HG03066 (cell line): ENCODE measurements at regions not wholly inside any gene's neighbourhood (a gene's known extent, or its start where the extent isn't known, plus 50 kb on each side); places are given as distances from the start of the nearest gene placed in this dataset.

Experiments used
- ATAC-seq: cut with Tn5 transposase; IDR thresholded peaks from one replicate; pipeline ENCODE4 v1.9.1; 2021; ENCODE audit warnings: low read depth; ENCODE audit not compliant: unreplicated experiment

DNA sequence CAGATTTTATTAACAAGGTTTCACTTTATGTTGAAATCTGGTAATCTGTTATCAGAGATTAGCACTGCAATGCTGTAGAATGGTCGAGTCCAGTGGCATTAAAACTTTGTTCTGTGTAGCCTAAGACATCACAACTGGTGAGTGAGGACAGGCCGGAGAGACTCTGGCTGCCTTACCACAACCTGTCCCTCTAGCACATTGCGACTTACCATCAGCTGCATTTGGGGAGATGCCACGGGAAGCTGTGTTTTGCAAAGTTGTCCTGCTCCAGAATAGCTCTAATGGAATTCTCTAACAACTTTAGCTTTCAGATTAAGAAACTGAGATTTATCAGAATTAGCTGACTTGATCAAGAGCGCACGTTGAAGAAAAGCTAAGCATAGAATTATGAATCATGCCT is 493.3 kb downstream of the MAFB start:
- no peak for ATAC-seq

DNA sequence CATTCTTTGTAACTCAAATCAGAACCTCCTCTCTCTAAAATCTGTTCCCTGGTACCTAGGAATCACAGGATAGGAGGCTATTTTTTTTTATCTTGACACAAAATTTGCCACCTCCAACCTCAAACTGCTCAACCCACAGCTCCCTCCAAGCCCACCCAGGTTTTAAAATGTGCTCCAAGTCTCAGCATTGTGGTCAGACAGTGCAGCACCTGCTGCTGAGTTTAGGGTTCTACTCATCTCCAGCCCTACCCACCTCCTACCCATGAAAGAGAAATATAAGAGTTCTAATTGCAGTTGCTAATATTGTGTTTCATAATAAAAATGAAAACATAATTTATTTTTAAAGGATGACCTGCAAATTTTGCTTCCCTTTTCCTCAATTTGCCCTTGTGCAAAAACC is 496.5 kb downstream of the MAFB start:
- ATAC-seq = no peak

DNA sequence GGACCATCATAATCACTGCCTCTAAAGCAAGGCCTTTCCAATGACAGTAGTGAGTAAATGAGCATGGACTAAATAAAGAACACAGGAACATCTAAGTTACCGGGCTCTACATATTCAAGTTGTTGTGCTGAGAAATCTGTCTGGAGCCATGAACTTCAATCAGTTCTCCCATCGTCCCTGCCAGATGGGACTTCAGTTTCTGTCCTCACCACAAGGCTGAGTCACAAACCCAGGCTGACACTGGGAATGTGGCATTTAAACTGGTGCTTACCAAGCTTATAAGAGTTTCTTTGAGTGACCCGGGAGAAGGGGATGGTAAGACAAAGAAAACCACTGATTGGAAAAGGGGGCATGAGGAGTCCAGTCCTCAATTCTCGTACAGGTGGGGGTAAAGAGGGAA is 497.0 kb downstream of the MAFB start:
- no peak for ATAC-seq

DNA sequence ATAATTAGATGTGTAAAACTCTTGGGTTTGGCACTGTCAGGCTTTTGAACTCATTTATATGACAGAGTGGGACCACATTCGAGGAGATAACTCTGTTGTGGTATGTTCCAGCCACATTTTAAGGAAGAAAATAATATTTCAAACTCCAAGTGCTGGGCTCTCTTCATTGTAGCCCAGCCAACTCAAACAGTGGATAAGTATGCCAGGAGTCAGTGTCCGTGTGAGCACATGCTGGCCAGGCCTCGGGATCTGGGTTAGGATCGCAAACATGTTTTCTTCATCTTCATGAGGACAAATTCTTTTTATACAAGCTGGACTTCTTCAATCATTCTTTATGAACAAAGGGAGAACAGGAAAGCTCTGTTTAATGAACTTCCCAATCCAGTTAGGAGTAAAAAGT is 497.5 kb downstream of the MAFB start:
- ATAC-seq = no peak

DNA sequence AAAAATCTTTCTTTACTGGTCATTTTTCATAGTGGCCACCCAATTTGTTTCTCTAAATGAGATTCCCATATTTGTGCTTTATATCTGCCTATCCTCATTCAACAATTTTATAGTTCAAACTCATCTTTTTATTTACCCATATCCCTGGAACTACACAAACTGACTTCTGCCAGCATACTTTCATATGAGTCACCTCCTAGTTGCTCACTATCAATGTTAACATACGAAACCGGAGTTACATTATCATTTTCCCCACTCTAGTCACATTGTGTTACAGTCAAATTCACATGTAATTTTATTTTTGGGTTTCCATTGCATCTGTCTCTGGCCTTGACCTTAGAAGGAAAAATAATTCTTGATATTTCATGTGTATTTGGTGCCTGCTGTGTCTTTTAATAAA is 499.4 kb downstream of the MAFB start:
- ATAC-seq = no peak

DNA sequence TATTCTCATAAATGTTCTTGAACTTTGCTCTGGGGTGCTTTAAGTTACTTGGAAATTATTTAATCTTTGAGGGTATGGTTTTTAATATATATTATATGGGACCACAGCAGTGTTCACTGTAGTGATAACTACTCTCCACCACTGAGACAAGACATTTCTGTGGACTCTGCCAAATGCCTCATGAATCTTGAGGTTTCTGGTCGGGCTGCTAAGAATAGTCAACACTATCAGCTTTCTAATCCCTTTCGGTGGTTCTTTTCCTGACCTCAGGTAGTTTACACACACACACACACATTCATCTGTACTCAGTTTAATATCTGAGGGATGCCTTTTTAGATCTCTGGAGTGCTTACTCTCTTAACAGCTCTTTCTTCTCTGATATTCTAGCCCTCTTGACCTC is 500.7 kb downstream of the MAFB start:
- ATAC-seq = no peak

DNA sequence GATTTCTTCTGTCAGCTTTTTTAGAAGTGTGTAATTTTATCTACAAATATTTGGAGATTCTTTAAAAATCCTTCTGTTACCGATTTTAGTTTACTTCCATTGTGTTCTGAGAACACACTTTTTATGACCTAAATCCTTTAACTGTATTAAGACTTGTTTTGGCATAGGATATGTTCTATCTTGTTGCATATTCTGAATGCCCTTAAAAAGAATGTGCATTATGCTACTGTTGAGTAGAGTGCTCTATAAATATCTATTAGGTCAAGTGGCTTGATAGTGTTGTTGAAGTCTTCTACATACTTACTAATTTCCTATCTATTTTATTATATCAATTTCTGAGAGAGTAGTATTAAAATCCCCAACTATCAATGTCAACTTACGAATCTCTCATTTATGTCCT is 502.2 kb downstream of the MAFB start:
- ATAC-seq = no peak

DNA sequence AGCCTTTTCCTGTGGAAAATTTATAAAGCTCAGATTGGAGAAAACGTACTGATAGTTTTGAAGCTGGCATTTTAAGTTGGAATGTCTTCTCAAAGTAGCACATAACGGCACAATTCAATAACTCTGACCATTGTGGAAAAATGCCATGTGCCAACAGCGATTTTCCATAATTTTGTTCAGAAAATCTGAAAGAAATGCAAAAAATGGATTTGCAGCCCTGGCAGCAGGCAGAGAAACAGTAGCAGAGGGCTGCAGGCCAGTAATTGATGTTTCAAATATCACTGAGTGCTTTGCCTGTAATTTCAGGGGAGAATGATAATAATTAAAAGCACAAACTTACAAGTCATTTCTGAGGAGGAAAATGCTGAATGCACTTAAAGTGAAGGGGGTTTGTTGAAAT is 507.4 kb downstream of the MAFB start:
- ATAC-seq = no peak

DNA sequence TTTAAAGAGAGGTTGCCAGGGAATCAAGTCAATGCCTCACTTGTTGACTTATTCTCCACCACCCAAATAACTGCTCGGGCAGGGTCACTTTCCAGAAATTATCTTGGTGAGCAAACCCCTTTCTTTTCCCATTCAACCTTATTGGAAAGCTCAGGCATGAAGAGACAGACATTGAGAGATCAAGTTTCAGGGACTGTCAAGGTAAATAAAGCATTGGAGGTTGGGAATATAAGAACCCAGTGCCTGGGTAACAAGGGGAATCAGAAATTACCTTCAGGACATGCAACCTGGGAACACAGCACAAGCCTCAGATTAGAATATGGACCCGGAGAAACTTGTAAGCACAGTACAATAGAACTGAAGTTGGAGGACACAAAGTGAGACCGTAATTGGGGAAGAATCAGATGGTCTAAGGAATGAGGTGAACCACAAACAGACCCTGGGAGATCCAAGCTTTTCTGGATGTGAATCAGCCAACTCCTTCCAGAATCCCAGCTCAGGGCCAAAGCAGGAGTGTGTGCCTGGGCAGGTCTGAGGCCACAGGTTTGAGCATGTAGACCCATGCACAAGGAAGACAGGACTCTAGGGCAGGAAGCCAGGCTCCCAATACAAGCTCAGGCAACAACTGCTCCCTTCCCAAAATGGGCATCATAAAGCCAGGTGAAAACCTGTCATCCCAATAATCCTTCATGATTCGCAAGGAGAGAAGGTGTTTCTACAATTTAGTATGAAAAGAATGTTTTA is 512.8 kb downstream of the MAFB start:
- ATAC-seq = no peak

DNA sequence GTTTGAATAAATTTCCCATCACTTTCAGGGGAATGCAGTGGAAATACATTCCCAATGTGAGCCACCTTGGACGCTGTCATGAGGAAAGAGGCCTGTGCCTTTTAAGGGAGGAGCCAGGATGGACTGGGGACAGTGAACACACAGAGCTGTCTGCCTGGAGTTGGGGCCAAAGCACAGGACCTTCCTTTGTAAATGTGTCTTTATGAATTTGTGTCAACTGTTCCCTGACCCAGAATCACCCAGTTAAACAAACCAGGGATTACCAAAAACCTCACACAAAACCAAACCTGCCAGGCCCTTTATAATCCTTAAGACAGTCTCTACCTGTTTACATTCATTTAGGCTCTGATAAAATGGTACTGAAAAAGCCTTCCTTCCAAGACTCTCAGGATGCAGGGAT is 513.7 kb downstream of the MAFB start:
- ATAC-seq = no peak

DNA sequence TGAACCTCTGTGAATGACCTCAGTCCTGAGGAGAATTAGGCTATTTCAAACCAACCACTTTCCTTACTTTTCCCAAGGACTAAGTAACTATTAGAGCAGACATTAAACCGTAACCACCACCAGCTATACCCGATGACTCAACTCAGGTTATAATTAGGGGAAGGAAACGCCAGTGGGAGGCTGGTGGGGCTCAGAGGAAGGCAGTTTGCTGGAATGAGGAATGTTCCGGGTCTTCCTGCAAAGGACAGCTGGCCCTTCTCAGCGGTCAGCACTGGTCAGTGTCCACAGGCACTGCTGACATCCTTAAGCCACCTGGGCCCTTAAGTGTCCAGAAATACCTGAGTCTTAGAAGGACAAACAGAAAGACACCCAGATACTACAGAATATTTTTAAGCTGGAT is 515.2 kb downstream of the MAFB start:
- ATAC-seq = no peak

DNA sequence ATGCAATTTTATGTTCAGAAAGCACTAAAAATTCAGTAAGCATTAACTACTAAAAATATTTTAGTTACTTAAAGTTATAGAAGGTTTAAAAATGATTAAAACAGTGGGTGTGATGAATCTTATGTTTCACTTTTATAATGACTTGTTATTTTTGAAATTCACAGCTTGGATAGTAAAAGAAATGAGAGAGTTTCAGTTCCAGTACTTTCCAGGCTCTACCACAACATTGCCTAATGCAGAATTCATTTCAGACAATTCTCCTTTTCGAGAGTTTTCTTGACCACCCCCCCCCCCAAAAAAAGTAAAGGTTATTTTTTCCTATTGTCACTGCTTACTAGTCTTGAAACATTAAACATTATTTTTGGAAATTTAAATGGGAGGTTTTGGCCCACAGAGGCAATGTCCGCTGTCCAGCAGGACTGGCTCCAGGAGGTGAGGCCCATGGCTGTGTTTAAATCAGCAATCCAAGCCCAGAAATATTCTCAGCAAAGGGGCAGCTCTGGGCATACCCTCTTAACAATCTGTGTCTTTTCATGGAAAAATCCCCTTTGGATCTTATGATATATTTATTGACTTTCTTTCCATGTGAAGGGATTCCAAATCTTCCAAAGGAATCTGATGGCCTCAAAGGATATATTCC is 519.9 kb downstream of the MAFB start:
- no peak for ATAC-seq

DNA sequence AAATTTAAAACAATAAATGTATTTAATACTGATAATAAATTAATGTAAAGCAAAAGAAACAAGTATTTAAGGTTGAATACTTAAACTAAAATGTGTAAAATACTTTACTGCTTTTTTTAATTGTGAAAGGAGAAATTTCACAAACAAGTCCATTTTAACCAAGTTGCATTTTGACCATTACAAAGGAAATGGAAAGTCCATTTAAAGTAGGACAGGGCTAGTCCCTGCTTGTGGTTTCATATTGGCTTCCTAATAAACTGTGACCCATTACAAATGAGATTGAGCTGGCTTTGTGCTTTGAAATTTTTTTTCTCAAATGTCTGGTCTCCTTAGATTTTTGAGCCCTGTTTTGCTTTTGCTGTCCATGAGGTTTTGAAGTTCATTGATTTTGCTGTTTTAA is 527.6 kb downstream of the MAFB start:
- ATAC-seq = no peak

DNA sequence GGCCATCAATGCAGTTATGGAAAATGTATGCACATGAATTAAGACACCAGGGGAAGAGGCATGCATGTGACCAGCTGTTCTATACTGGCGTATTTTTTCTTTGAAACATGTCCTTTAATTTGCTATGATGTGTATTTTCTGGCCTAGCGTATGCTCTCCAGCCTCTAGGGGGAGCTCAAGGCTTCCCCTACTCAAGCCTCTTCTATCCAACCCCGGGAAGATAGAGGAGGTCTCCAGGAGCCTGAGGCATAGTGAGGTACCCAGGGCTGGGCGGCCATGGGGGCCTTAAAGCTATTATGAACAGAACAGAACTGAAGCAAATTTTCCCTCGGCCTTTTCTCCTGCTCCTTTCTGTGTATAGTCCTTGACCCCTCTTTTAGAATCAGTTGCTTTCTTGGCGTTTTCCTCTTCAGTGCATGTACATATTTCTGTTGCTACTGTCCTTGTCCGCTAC is 528.9 kb downstream of the MAFB start:
- ATAC-seq = no peak

DNA sequence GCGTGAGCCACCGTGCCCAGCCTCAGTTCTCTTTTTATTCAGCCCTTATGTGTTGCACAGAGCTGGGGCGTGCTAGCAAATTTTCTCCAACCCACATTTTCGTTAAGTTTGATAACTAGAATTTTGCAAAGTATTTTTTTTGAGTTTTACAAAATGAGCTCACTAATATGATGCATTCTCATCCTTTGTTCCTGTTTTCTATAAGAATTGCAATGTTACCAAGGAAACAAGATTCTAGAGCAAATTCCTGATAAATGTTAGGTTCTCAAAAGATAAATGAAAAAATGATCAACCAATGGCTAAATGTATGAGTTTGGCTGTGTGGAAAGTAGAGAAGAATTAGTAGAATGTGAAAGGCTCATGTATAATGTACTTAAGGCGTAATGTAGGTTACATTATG is 529.8 kb downstream of the MAFB start:
- no peak for ATAC-seq

DNA sequence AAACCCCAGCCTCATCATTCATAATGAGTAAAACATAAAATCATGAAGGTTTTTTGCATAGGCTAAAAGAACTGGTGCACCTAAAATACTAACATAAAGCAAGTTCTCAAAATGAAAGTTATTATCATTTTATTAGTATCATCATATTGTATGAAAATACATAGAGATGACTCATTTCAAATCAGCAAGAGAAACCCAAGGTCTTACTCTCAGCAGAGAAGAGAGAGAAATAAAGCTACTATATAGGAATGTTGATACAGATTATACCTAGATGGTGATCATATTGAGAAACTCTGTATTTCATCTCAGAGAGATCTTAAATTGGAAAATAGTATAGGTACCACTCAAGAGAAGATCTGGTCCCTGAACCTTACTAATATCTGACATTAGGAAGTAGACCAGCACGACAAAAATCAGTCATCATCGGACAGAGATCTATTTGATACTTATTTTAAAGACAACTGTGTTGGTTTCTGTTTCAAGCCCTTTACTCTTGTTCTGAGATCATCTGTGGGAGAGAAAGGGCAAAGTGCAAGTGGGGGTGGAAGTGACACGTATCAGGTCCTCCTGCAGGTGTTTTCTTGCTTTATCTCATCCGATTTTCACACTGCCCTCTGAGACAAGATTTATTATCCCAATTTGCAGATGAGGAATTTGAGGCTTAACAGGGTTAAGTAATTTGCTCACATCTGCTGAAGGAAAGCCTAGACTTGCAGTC is 532.3 kb downstream of the MAFB start:
- ATAC-seq = peak; percentile 97

DNA sequence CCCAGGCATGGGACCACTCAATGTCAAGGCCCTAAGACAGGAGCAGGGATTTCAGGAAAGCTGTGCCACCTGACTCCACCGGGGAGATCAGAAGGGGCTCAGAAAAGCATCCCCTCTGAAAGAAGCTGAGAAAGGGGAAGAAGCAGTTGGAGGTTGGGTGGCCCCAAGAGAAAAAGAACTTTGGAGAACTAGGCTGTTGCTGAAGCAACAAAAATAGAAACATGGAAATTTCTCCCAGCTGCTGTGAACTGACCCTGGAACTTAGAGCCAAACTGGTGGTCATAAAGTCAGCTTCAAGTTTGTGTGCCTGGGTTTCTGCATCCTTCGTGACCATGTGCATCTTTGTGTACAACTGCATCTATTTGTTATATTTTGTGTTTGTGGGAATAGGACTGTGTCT is 534.5 kb downstream of the MAFB start:
- ATAC-seq = no peak

DNA sequence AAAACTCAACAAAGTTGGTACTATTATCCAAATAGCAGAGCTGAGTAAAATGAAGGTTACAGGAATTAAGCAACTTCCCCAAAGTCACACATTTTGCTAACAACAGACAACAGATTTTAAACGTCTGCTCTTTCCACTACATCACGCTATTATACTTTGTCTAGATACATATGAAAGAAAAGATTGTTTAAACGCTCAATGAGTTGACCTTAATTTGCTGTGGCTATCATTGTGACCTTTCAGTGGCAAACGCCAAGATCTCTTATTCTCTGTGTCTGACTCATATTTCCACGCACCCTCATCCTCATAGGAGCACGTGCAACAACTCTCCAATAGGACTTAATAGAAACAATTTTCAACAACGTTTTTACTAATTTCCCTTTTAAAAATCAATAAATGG is 540.1 kb downstream of the MAFB start:
- no peak for ATAC-seq

DNA sequence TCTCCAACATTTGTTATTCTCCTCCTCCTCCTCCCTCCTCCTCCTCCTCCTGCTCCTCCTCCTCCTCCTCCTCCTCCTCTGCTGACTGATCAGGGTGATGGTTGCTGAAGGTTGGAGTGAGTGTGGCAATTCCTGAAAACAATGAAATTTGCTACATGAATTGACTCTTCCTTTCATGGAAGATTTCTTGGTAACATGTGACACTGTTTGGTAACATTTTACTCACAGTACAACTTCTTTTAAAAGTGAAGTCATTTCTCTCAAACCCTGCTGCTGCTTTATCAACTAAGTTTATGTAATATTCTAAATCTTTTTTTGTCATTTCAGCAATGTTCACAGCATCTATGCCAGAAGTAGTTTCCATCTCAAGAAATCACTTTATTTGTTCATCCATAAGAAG is 543.0 kb downstream of the MAFB start:
- no peak for ATAC-seq

DNA sequence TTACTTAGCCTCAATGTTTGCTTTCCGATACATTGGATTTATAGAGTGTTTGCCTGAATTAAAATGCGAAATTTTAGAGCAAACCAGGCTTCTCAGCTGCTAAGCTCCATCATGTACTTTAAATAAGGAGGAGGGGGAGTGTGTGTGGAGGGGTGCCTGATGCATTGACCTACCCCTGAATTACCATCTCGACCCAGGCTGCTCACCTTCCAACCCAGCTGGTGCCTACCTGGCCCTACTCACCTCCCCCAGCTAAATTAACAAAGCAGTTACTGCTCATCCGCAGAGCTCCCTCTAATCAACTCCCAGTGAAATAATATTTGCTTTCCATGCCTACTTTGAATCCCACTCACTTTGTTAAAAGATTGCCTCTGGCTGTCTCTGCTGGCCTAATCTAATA is 544.5 kb downstream of the MAFB start:
- no peak for ATAC-seq

DNA sequence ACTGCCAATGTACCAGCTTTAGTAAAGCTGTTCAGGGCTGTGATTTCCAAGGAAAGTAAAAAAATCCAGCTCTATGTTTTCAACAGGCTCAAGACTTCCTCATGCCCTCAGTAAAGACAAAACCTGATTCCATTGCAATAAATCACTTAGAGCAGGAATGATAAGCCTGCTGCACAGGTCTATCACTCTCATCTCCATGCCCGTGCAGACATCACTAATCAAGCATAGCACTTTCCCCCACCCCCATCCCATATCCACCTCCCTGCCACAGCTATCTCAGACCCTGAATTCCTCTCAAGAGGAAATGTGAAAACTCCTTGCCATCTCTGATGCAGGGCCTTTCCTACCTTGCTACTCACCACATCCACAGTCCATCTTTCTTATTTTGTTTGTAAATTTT is 554.9 kb downstream of the MAFB start:
- no peak for ATAC-seq

DNA sequence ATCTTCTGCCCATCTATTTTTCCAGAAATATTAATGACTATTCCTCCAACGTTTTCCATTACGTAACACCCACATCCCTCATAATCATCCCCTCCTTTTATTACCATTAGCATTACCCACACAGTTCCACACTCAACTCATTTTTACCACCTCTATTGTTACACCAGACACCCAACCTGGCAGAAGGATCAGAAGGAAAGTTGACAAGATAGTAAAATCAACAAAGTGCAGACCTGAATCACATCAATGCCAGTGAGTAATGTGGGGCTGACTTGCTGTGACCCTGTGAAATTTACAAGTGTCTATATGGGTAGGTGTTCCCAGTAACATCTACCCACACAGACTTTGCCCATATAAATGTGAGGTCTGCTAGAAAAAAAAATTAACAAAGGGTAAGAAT is 568.2 kb downstream of the MAFB start:
- ATAC-seq = no peak
